Testis (tissue), 2 donors: ENCODE measurements at regions not wholly inside any gene's neighbourhood (a gene's known extent, or its start where the extent isn't known, plus 50 kb on each side); places are given as distances from the start of the nearest gene placed in this dataset.

Experiments used
- DNase-seq: peaks from one replicate; pipeline ENCODE4 v3.0.0-alpha.2; 2019
- H3K27ac ChIP-seq, 2 donors: fragments of 200-600 bp; sonication (generic); one replicate each; pipeline ENCODE4 v1.5.1; 2019
- H3K27me3 ChIP-seq: fragments of 200-600 bp; sonication (generic); one replicate; pipeline ENCODE4 v1.5.1; 2019
- H3K36me3 ChIP-seq: fragments of 200-600 bp; sonication (generic); one replicate; pipeline ENCODE4 v1.5.1; 2017; ENCODE audit warnings: low read depth; ENCODE audit errors: missing control alignments
- H3K4me1 ChIP-seq: fragments of 200-600 bp; sonication (generic); one replicate; pipeline ENCODE4 v1.5.1; 2019
- H3K4me3 ChIP-seq, 2 donors: fragments of 200-600 bp; sonication (generic); one replicate each; pipeline ENCODE4 v1.5.1; 2017 to 2019
- H3K9me3 ChIP-seq: fragments of 200-600 bp; sonication (generic); one replicate; pipeline ENCODE4 v1.5.1; 2017
- POLR2A ChIP-seq: fragments of 450-650 bp; IDR thresholded peaks from one replicate; pipeline ENCODE4 v1.6.1; 2017; ENCODE audit warnings: antibody characterized with exemption, mild to moderate bottlenecking, moderate library complexity
- WGBS, 2 donors: methylation state at CpG; one replicate each; pipeline ENCODE4 v1.1.5; 2018; 5-methylcytosine and 5-hydroxymethylcytosine counted together
- intact Hi-C: fragments of 100-400 bp; cut with DNase I; formaldehyde crosslinking; loops from one replicate; pipeline ENCODE4 v1.15.1; 2023; ENCODE audit warnings: low total_unique reads
- TF ChIP-seq, protein P1 (sequence below), 3 experiments: fragments of 450-650 bp in 2 of 3; fragments of 200-600 bp in 1 of 3; sonication (generic) in 1 of 3; IDR thresholded peaks; one replicate each; pipeline ENCODE4 v1.5.1; 2016 to 2019; ENCODE audit warnings: antibody characterized with exemption in 3 of 3, mild to moderate bottlenecking in 2 of 3, moderate library complexity in 1 of 3

DNA sequence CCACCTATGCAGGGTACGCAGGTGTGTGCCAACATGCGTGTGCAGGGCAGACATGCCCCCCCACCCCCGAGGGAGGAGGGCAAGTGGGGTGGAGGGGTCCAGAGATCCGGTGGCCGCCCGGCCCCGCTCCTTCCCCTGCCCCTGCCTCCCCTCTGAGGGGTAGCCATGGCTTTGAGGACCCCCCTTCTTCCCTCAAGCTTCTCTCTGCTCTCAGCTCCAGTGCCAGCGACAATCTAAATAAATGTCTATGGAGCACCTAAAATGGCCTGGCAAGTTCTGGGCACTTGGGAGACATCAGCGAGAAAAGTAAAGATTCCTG lies 91.9 kb downstream of the ZFP36L2 start:
- no peak for DNase-seq
- H3K4me3 ChIP-seq: no peak overlapping the region
- WGBS, 2 donors: 86 to 88% methylated on average over 7 to 9 of the region's 9 CpGs
- H3K4me1 ChIP-seq: peaks cover 23% of the 10 kb centered on the region
- H3K27me3 ChIP-seq: no peaks in the 10 kb centered on the region
- no peaks in the 10 kb centered on the region for H3K36me3 ChIP-seq
- TF ChIP-seq, protein P1, sequence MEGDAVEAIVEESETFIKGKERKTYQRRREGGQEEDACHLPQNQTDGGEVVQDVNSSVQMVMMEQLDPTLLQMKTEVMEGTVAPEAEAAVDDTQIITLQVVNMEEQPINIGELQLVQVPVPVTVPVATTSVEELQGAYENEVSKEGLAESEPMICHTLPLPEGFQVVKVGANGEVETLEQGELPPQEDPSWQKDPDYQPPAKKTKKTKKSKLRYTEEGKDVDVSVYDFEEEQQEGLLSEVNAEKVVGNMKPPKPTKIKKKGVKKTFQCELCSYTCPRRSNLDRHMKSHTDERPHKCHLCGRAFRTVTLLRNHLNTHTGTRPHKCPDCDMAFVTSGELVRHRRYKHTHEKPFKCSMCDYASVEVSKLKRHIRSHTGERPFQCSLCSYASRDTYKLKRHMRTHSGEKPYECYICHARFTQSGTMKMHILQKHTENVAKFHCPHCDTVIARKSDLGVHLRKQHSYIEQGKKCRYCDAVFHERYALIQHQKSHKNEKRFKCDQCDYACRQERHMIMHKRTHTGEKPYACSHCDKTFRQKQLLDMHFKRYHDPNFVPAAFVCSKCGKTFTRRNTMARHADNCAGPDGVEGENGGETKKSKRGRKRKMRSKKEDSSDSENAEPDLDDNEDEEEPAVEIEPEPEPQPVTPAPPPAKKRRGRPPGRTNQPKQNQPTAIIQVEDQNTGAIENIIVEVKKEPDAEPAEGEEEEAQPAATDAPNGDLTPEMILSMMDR (IDR thresholded peaks at IDR 0.05): no peak
- TF ChIP-seq POLR2A: no peak
- intact Hi-C loops: no loop called here
- H3K9me3 ChIP-seq: no peaks in the 10 kb centered on the region
- H3K27ac ChIP-seq: no peak overlapping the region

DNA sequence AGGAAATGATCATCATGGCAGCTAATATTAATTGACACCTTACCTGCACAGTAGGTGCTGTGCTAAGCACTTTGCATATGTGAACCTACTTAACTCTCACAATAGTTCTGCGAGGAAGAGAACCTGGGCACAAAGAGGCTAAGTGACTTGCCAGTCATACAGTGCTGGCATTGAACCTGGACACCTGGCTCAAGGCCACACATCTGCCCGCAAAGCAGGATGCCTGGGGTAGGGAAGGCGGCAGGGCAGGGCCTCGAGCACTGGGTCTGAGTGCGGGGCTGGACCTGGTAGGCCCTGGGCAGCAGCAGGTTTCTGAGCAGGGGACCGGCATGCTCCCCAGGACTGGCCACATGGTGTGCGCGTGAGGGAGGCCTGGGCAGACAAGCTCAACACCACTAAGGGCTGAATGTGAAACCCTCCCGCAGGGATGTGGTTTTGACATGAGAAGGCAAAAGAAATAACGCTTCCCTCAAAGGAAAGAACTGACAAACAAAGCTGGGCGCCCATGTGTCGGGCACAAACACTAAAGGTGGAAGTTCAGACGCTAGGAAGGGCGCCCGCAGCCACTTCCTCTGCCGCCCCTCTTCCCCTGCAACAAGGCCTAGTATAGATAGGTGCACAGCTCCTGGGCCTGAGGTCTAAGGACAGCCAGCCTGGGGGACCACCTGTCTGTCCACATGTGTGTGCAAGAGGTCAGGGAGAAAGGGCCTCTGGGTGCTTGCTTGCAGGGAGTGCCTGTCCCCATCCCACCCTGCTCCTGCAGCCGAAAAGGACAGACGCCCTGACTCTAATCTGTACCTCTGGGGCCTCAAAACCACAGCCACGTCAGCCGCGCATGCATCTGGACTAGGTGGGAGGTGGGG lies 92.5 kb downstream of the ZFP36L2 start:
- intact Hi-C loops: no loop called here
- Histone ChIP-seq H3K36me3 (no peaks in the 10 kb centered on the region), H3K27ac (no peak overlapping the region), H3K9me3 (no peaks in the 10 kb centered on the region), H3K4me1 (peaks cover 24% of the 10 kb centered on the region), H3K4me3 (no peak overlapping the region), H3K27me3 (no peaks in the 10 kb centered on the region)
- no peak for DNase-seq
- WGBS, 2 donors: 76 to 83% methylated on average over 19 to 21 of the region's 21 CpGs
- TF ChIP-seq, protein P1 (IDR thresholded peaks at IDR 0.05): no peak
- no peak for TF ChIP-seq POLR2A

DNA sequence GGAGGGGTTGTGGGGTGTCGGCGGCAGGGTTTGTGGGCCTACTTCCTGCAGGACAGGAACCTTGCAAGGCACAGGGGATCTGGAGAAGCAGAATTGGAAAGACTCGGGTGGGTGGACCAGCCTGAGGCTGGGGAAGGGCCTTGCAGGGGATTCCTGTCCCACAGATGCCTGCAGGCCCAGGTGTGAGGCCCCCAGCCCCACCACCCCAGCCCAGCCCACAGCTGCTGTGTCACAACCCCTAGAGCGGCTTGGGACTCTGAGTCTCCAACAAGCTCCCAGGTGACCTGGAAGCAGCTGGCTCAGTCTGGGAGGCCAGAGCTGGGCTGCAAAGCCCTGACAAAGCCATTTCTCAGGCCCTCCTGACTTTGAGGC lies 93.1 kb downstream of the ZFP36L2 start:
- 83% methylated on average over 4 of the region's 4 CpGs for WGBS, 2 donors
- H3K9me3 ChIP-seq: no peaks in the 10 kb centered on the region
- H3K36me3 ChIP-seq: no peaks in the 10 kb centered on the region
- no peak for DNase-seq
- H3K27me3 ChIP-seq: no peaks in the 10 kb centered on the region
- H3K4me3 ChIP-seq: no peak overlapping the region
- intact Hi-C loops: no loop called here
- H3K27ac ChIP-seq: no peak overlapping the region
- TF ChIP-seq, protein P1 (IDR thresholded peaks at IDR 0.05): no peak
- no peak for TF ChIP-seq POLR2A
- H3K4me1 ChIP-seq: peaks cover 24% of the 10 kb centered on the region

DNA sequence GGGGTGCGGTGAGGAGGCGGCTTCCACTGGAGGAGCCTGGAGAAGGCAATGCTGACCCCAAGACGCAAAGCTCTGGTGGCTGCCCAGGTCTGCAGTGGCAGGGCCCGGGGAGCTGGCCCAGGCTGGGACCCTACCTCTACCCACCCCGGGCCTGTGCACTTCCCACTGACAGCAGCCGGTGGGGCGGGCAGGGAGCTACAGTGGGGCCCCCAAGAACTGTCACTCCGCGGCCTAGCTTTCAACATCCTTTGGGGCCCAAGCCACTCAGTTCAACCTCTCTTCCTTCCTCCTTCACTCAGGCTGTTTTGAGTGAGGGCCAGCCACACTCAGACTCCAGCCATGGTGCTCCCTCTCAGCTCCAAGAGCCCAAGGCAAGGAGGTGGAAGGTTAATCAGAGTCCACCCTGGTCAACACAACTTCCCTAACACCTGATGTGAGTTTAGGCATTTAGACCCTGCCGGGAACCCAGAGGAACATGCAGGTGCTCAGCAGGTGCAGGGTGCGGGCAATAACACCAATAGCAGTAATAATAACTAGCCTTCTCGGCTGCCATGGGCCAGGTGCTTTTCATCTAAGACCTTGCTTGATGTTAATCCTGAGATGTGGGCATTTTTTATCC lies 93.6 kb downstream of the ZFP36L2 start:
- H3K9me3 ChIP-seq: no peaks in the 10 kb centered on the region
- peaks cover 24% of the 10 kb centered on the region for H3K4me1 ChIP-seq
- no peak overlapping the region for H3K4me3 ChIP-seq
- no peak for TF ChIP-seq POLR2A
- TF ChIP-seq, protein P1 (IDR thresholded peaks at IDR 0.05): no peak
- DNase-seq: no peak
- 92 to 94% methylated on average over 9 to 12 of the region's 12 CpGs for WGBS, 2 donors
- H3K27ac ChIP-seq: no peak overlapping the region
- H3K36me3 ChIP-seq: no peaks in the 10 kb centered on the region
- H3K27me3 ChIP-seq: no peaks in the 10 kb centered on the region
- intact Hi-C loops: no loop called here
